GM18951 (cell line): ENCODE measurements at regions not wholly inside any gene's neighbourhood (a gene's known extent, or its start where the extent isn't known, plus 50 kb on each side); places are given as distances from the start of the nearest gene placed in this dataset.

ENCODE experiments used
- POLR2A ChIP-seq: IDR thresholded peaks from 4 replicates; pipeline ENCODE4 v1.6.1; 2011; ENCODE audit warnings: mild to moderate bottlenecking; ENCODE audit not compliant: insufficient read length, insufficient read depth; ENCODE audit errors: extremely low read depth
- in situ Hi-C: fragments of 300-500 bp; cut with MboI; formaldehyde crosslinking; loops from one replicate; pipeline ENCODE4 v1.12.0; 2022; ENCODE audit warnings: low sequenced_read_pairs, mixed read lengths, inconsistent platforms; ENCODE audit not compliant: unreplicated experiment

DNA sequence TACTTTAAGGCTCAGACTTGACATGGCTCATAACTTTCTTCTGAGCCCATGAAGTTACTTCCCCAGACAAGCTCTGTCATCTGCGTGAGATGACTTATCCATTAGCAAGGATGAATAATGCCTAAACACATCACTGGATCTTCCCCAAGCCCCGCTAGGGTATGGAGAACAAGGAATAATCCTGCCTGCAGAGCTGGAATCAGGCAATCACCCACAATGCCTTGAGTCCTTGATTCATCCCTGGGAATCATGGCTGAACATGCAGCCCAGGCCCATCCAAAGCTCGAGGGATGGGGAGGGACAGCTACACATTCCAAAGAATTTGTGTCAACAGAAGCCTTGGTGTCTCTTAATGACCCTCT is 131.7 kb downstream of the PSMG1 start:
- in situ Hi-C loops = no loop called here
- no peak for TF ChIP-seq POLR2A

DNA sequence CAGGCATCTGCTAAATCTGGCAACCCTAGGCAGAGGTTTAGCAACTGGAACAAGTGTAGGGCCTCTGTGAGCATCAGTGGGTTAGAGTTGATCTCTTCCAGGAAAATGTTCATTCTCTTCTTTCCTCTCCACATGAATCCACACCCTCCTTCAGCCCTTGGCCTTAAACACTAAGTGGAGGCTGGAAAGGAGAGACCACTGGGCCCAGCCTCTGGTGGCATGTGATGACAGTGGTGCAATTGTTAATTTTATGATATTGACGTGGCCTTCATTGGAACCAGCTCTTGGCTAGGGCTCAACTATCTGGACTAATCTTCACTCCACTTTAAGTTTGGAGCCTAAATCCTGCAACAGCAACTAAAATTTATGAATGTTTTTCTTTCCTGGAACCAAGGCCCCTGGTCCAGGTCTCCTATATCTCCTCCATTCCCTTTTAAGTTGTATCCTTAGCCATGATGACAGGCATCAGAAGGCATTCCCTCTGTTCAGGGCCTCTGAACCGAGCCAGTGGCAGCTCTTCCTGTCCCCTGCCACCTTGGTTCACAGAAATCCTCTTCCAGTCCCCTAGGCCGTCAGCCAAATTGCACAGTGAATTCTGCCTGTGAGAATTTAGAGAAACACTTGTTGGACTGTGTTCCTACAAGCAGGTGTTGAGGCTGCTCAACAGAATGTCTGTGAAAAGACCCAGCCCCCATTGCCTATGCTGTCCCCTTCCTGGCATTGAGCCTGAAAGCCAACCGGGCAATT is 132.2 kb downstream of the PSMG1 start:
- in situ Hi-C loops = no loop called here
- no peak for TF ChIP-seq POLR2A

DNA sequence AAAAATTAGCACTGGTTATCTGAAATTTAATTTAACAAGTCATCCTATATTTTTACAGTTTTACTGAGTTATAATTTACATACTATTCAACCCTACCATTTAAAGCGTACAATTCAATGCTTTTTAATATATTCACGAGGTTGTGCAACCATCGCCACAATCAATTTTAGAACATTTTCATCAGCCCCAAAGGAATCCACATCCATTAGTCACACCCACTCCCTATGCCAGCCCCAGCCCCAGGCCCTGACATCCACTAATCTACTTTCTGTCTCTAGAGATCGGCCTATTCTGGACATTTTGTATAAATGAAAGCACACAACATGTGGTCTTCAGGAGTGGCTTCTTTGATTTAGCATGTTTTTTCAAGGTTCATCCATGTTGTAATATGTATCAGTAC is 134.7 kb downstream of the PSMG1 start:
- no peak for TF ChIP-seq POLR2A
- in situ Hi-C loops = no loop called here

DNA sequence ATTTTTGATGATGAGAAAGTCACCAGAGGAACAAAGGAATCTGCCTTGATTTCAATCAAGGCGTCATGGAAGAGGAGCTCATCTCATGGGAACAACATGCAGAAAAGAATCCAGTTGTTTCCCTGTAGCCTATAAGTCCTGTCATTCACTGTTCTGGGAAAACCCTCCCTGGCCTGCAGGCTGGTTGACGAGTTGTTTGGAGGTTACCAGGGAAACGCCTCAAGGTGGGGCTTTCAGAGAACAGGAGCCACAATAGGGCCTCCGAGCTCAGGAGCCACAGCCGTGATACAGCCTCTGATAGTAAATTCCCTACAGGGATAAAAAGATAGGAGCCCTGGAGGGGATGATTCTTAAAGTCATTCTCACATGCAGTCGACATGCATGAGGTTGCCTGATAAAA is 135.2 kb downstream of the PSMG1 start:
- in situ Hi-C loops = no loop called here
- no peak for TF ChIP-seq POLR2A

DNA sequence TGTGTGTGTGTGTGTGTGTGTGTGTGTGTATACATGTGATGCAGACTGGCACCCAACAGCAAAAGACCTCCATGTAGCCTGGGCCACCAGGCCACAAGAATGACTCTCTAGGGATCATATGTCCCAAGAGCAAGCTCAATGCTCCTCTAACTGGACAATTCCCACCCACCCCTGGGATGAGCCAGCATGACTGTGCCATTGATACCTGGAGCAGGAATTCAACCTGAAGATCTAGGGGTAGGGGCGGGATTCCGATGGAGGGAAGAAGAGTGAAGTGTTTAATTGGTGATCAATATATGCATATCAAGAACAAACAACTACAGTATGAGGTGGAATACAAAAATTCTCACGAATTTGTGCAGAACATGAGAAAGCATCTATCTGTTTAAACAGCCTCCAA is 136.2 kb downstream of the PSMG1 start:
- TF ChIP-seq POLR2A = no peak
- in situ Hi-C loops = no loop called here

DNA sequence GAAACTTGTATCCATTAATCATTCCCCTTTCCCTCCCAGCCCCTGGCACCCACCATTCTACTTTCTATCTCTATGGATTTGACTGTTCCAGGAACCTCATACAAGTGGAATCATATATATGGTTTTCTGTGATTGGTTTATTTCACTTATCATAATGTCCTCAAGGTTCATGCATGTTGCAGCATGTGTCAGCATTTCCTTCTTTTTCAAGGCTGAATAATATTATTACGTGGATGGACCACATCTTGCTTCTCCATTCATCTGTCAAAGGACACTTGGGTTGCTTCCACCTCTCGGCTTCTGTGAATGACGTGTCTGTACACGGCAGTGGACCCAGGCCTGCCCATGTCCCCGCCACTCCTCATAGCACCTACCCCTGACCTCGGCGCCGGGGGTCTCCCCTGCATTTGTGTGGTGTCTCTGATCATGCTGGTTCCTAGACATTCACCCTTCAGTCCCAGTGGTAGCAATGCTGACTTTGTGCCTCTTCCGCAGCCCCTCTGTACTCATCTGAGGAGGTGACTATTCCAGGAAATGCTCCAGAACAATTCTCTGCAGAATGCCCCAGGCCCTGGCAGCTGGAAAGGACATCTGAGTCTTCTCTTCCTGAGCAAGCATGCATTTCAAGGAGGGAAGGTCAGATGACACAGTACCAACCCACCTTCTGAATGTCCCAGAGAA is 136.9 kb downstream of the PSMG1 start:
- TF ChIP-seq POLR2A = no peak
- in situ Hi-C loops = no loop called here

DNA sequence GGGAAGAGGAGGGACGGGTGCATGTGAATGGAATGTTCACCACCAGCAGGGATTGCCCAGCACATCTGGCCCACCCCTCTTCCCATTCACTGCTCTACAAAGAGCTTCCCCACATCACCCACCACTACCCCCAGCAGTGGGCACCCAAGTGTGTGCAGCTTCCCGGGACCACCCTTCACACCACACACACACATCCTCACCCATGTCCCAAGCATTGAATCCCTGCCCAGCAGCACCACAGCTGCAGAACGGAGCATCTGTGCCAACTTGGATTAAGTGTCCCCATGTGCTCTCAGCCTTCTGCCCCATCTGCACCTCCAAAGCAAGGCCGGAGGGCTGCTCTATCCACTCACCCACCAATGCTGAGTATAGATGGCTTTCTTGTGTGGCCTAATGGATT is 141.4 kb downstream of the PSMG1 start:
- in situ Hi-C loops = no loop called here
- TF ChIP-seq POLR2A = no peak

DNA sequence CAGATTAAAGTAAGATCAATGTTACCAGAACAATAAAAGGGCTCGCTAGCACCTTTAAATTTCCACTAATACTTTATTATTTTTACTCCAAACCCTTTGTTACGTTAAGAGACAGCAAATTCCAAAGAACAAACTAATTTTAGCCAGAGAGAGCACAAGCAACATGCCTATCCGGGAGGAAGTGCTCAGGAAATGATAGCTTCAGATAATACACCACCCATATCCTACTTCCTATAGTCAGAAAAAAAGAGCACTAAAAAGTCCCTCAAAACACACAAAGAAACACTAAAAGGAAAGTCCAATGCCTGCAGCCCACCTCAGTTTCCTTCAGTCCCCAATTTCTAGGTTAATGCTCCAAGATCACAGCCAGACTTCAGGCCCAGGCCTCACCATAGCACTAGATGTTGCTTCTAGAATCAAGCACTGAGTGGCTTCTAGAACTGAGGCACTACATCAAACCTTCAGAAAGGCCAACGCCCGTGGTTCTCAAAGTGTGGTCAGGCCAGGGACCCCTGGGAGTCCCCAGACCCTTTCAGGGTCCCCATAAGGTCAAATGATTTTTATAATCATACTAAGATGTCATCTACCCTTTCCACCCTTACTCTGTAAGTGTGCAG is 142.6 kb downstream of the PSMG1 start:
- TF ChIP-seq POLR2A = no peak
- in situ Hi-C loops = no loop called here

DNA sequence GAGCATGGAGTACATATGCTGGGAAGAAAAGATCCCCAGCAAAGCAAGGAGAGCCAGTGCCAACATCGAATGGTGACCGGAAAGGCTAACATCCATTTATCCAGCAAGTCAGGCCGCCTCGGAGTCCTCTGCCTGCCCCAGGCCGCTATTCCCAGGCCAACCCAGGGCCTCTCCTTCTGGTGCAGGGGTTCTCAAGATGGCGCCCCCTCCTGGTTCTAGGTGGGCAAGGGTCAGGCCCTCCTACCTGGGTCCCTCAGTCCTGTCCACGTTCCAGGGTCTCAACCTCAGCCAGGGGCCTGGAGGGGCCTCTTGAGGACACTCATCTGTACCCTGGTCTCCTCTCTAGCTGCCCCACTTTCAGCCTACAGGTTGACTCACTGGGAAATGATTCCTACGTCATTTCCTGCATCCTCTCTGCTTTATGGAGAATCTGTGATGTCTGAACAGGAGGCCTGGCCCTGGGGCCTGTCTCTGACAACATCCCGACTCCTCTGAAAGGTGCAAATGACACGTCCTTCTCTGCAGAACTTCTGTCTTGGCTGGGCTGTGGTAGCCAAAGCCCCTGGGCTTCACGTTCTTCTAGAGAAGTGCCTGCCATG is 145.3 kb downstream of the PSMG1 start:
- TF ChIP-seq POLR2A = no peak
- in situ Hi-C loops = no loop called here

DNA sequence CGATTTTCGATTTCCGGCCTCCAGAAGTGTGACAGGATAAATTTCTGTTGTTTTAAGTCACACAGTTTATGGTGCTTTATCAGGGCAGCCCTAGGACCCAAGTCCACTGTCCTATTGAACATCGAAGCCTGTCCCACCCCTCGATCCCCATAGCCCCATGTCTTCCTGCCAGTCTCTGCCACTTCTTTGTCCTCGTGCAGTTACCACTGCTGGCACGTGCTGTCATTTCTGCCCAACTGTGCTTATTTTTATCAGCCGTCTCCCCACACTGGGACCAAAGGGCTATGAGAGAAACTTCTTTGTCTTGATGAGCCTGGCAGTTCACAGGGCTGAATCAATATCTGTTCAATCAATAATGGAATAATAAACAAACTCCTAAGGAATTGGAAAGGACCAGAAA is 146.7 kb downstream of the PSMG1 start:
- in situ Hi-C loops = no loop called here

DNA sequence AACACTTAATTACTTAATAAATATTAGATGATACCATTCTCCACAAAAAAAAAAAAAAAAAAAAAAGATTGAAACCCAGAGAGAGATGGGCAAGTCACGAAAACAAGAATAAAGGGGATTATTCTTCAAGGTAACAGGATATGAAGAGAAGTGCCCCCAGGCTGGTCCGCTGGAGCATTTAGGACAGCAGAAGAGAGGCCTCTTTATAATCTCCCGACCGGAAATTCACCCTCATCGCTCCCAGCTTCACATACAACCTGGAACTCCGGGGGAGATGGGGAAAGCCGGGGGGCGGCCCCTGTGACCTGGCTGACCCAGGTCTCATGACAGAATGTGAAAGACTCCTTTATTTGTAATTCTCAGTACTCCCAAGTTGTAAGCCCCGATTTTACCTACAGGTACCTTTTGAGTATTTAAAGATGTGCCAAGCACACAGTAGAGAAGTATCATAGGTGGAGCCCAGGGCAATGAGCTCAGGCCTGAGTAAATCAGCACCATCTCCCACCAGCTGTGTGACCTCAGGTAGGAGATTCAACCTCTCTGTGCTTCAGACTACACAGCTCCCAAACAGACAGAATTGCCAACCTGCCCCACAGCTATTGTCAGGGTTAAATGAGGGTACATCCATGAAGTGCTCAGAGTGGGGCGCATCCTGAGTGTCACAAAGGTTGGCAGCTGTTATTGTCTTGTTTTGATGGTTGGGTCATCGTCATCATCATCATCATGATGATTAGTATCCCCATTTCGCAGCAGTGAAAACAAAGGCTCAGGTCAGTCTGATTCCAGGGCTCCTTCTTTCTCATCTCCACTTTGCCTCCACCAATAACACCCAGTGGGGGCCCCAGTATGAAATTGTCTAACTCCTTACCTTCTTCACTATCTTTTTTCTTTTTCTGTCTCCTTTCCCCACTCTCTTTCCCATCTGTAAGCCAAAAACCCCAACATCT is 148.4 kb downstream of the PSMG1 start:
- in situ Hi-C loops = no loop called here

More for the DNA sequence above, 146.7 kb downstream of the PSMG1 start:
- no peak for TF ChIP-seq POLR2A

DNA sequence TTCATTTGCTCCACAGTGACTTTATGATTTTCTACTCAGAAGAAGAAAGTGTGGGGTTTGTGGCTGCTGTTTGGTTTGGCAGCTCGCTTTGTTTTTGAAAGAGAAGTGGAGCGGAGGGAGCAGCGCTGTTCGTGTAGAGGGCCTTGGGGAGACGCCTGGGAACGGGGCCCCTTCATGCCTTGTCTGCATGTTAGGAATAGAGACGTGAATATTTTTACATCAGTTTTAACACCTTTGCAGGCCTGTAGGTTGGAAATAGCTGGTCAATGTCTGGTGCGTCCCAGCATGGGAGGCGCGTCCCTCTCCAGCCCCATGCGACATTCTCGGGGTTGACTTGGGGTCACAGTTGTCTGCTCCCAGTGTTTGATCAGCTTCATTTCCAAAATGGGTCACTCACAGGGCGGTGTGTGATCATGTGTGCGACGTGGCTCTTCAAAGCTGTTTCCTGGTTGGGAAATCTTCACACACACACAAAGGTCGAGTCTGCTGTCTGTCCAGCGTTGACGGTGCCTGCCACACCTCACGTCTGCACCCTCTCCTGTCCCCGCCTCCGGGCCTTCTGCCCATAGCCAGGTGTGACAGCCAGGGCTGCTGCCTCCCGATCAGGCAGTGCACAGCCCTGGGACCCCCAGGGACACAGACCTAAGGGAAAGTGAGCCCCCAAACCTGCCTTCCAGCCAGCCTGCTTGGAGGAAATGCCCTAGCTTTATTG is 149.2 kb downstream of the PSMG1 start:
- no peak for TF ChIP-seq POLR2A
- in situ Hi-C loops = no loop called here

More for the DNA sequence above, 148.4 kb downstream of the PSMG1 start:
- no peak for TF ChIP-seq POLR2A
